ENCODE measurements at regions not wholly inside any gene's neighbourhood (a gene's known extent, or its start where the extent isn't known, plus 50 kb on each side); places are given as distances from the start of the nearest gene placed in this dataset.

GRCh38 chr4:12138488-12138887 lies 709.8 kb upstream of the HS3ST1 start:
- Histone ChIP-seq H3K9me3 (replicated peaks in 1 of 3) (peaks cover 0 to 9% (median 0%) of the 10 kb centered on the region in 3 donors), H3K27ac (no peak overlapping the region), H3K36me3 (replicated peaks in 1 of 2) (no peaks in the 10 kb centered on the region), H3K27me3 (no peaks in the 10 kb centered on the region), H3K4me1 (replicated peaks in 1 of 2) (no peaks in the 10 kb centered on the region), H3K4me3 (no peak overlapping the region)
- intact Hi-C loops (cut with DNase I), result no loop called here
- WGBS, 4 donors, result 77 to 94% (median 84%) methylated on average over 1 of the region's 1 CpG
- DNase-seq, result no peak
- TF ChIP-seq, protein P1, sequence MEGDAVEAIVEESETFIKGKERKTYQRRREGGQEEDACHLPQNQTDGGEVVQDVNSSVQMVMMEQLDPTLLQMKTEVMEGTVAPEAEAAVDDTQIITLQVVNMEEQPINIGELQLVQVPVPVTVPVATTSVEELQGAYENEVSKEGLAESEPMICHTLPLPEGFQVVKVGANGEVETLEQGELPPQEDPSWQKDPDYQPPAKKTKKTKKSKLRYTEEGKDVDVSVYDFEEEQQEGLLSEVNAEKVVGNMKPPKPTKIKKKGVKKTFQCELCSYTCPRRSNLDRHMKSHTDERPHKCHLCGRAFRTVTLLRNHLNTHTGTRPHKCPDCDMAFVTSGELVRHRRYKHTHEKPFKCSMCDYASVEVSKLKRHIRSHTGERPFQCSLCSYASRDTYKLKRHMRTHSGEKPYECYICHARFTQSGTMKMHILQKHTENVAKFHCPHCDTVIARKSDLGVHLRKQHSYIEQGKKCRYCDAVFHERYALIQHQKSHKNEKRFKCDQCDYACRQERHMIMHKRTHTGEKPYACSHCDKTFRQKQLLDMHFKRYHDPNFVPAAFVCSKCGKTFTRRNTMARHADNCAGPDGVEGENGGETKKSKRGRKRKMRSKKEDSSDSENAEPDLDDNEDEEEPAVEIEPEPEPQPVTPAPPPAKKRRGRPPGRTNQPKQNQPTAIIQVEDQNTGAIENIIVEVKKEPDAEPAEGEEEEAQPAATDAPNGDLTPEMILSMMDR (IDR thresholded peaks at IDR 0.05), result no peak
- TF ChIP-seq POLR2A (IDR thresholded peaks at IDR 0.05), result no peak

GRCh38 chr4:12137575-12137974 lies 708.9 kb upstream of the HS3ST1 start:
- DNase-seq, result no peak
- H3K27me3 ChIP-seq, result no peaks in the 10 kb centered on the region
- 38 to 56% (median 49%) methylated on average over 2 of the region's 2 CpGs for WGBS, 4 donors
- H3K27ac ChIP-seq, result no peak overlapping the region
- H3K4me1 ChIP-seq (replicated peaks in 1 of 2), result no peaks in the 10 kb centered on the region
- H3K36me3 ChIP-seq (replicated peaks in 1 of 2), result no peaks in the 10 kb centered on the region
- TF ChIP-seq POLR2A (IDR thresholded peaks at IDR 0.05), result no peak
- TF ChIP-seq, protein P1 (IDR thresholded peaks at IDR 0.05), result no peak
- peaks cover 0 to 16% (median 0%) of the 10 kb centered on the region in 3 donors for H3K9me3 ChIP-seq (replicated peaks in 1 of 3)
- intact Hi-C loops (cut with DNase I), result no loop called here
- no peak overlapping the region for H3K4me3 ChIP-seq

- no peaks in the 10 kb centered on the region for H3K27me3 ChIP-seq
- TF ChIP-seq, protein P1 (IDR thresholded peaks at IDR 0.05), result no peak
- TF ChIP-seq POLR2A (IDR thresholded peaks at IDR 0.05), result no peak
- intact Hi-C loops (cut with DNase I), result no loop called here
- H3K27ac ChIP-seq, result peak overlapping the region in 1 of 5 donors; percentile 21
- no peaks in the 10 kb centered on the region for H3K36me3 ChIP-seq (replicated peaks in 1 of 2)
- no peak for DNase-seq
- no peaks in the 10 kb centered on the region for H3K9me3 ChIP-seq (replicated peaks in 1 of 3)
- WGBS, 4 donors, result 57 to 85% (median 74%) methylated on average over 2 of the region's 2 CpGs
- no peaks in the 10 kb centered on the region for H3K4me1 ChIP-seq (replicated peaks in 1 of 2)
- H3K4me3 ChIP-seq, result no peak overlapping the region
Observed at GRCh38 chr4:12126474-12126873, 697.8 kb upstream of the HS3ST1 start.

- Histone ChIP-seq H3K4me1 (replicated peaks in 1 of 2) (no peaks in the 10 kb centered on the region), H3K9me3 (replicated peaks in 1 of 3) (no peaks in the 10 kb centered on the region), H3K27ac (no peak overlapping the region), H3K4me3 (no peak overlapping the region), H3K36me3 (replicated peaks in 1 of 2) (no peaks in the 10 kb centered on the region), H3K27me3 (no peaks in the 10 kb centered on the region)
- intact Hi-C loops (cut with DNase I), result no loop called here
- WGBS, 4 donors, result 72 to 86% (median 83%) methylated on average over 1 of the region's 1 CpG
- DNase-seq, result no peak
- no peak for TF ChIP-seq POLR2A (IDR thresholded peaks at IDR 0.05)
- TF ChIP-seq, protein P1 (IDR thresholded peaks at IDR 0.05), result no peak
Observed at GRCh38 chr4:12124138-12124537, 695.4 kb upstream of the HS3ST1 start.
